Esophagus muscularis mucosa (tissue), 4 donors: ENCODE measurements at regions not wholly inside any gene's neighbourhood (a gene's known extent, or its start where the extent isn't known, plus 50 kb on each side); places are given as distances from the start of the nearest gene placed in this dataset.

Source experiments
- CTCF ChIP-seq, 3 experiments: fragments of 200-600 bp in 2 of 3; fragments of 450-650 bp in 1 of 3; sonication (generic) in 2 of 3; IDR thresholded peaks; one replicate each; pipeline ENCODE4 v1.5.1; 2017 to 2019; ENCODE audit warnings: antibody characterized with exemption in 3 of 3, mild to moderate bottlenecking in 2 of 3, moderate library complexity in 1 of 3
- EP300 ChIP-seq: sonication (generic); formaldehyde crosslinking; IDR thresholded peaks from one replicate; pipeline ENCODE4 v1.6.1; 2017; ENCODE audit warnings: antibody characterized with exemption
- POLR2A ChIP-seq: fragments of 450-650 bp; IDR thresholded peaks from one replicate; pipeline ENCODE4 v1.6.1; 2017; ENCODE audit warnings: antibody characterized with exemption, moderate library complexity, mild to moderate bottlenecking, low read depth

- TF ChIP-seq POLR2A (no peak), CTCF (IDR thresholded peaks at IDR 0.05) (peak; percentile 66 to 78 (median 68)), EP300 (no peak)
Observed at GRCh38 chr6:55980627-55981211, 105.3 kb upstream of the BMP5 start.
